ENCODE measurements at regions not wholly inside any gene's neighbourhood (a gene's known extent, or its start where the extent isn't known, plus 50 kb on each side); places are given as distances from the start of the nearest gene placed in this dataset.

- TF ChIP-seq CTCF (IDR thresholded peaks at IDR 0.05; ENCODE audit: insufficient read depth, low read length, poor library complexity, severe bottlenecking), result no peak
- H3K4me3 ChIP-seq (ENCODE audit: low read depth, low read length), result no peak overlapping the region
These were observed 317.6 kb downstream of the TBL1XR1 start for GRCh38 chr3:176879710-176880109.

GRCh38 chr3:176873261-176873660 is 324.0 kb downstream of the TBL1XR1 start:
- Histone ChIP-seq H3K27me3 (ENCODE audit: control insufficient read depth, insufficient read depth, low read length) (no peaks in the 10 kb centered on the region), H3K36me3 (ENCODE audit: control insufficient read depth, insufficient read depth, low read length) (no peaks in the 10 kb centered on the region), H3K4me3 (ENCODE audit: low read depth, low read length) (no peak overlapping the region)
- DNase-seq (ENCODE audit: low read depth), result no peak
- TF ChIP-seq CTCF (IDR thresholded peaks at IDR 0.05; ENCODE audit: insufficient read depth, low read length, poor library complexity, severe bottlenecking), result no peak

More at GRCh38 chr3:176879710-176880109, 317.6 kb downstream of the TBL1XR1 start:
- no peaks in the 10 kb centered on the region for H3K27me3 ChIP-seq (ENCODE audit: control insufficient read depth, insufficient read depth, low read length)
- DNase-seq (ENCODE audit: low read depth), result no peak
- no peaks in the 10 kb centered on the region for H3K36me3 ChIP-seq (ENCODE audit: control insufficient read depth, insufficient read depth, low read length)

DNA sequence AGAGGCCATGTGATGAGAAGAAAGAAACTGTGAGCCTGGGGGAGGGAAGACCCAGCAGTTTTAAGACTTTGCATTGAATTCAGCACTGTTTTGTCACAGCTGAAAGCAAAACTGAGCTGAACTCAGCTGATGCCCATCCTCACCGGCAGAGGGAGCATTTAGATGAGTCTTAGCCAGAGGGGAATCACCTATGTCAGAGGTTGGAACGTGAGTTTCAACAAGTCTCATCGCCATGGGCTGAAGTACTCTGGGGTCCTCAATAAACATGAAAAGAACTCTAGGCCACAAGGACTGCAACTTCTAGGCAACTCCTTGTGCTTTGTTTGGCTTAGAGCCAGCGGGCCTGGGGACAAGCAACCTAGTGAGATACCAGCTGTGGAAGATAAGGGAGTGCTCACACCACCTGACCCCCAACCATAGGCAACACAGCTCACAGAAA is 324.5 kb downstream of the TBL1XR1 start:
- TF ChIP-seq CTCF (IDR thresholded peaks at IDR 0.05; ENCODE audit: insufficient read depth, low read length, poor library complexity, severe bottlenecking), result peak; percentile 85
- no peak for DNase-seq (ENCODE audit: low read depth)
- Histone ChIP-seq H3K4me3 (ENCODE audit: low read depth, low read length) (no peak overlapping the region), H3K27me3 (ENCODE audit: control insufficient read depth, insufficient read depth, low read length) (no peaks in the 10 kb centered on the region), H3K36me3 (ENCODE audit: control insufficient read depth, insufficient read depth, low read length) (no peaks in the 10 kb centered on the region)

DNA sequence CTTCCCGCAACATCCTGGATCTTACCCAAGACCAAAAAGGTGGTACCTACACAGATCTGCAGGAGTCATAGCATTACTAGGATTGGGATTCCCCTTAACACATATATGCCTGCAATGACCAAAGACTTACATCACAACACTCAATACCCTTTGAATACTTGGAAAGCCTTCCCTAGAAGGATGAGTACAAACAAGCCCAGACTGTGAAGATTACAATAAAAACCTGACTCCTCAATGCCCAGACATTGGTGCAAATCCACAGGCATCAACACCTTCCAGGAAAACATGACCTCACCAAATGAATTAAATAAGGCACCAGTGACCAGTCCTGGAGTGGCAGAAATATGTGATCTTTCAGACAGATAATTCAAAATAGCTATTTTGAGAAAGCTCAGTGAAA is 326.8 kb downstream of the TBL1XR1 start:
- Histone ChIP-seq H3K4me3 (ENCODE audit: low read depth, low read length) (no peak overlapping the region), H3K36me3 (ENCODE audit: control insufficient read depth, insufficient read depth, low read length) (no peaks in the 10 kb centered on the region), H3K27me3 (ENCODE audit: control insufficient read depth, insufficient read depth, low read length) (no peaks in the 10 kb centered on the region)
- TF ChIP-seq CTCF (IDR thresholded peaks at IDR 0.05; ENCODE audit: insufficient read depth, low read length, poor library complexity, severe bottlenecking), result no peak
- DNase-seq (ENCODE audit: low read depth), result no peak

DNA sequence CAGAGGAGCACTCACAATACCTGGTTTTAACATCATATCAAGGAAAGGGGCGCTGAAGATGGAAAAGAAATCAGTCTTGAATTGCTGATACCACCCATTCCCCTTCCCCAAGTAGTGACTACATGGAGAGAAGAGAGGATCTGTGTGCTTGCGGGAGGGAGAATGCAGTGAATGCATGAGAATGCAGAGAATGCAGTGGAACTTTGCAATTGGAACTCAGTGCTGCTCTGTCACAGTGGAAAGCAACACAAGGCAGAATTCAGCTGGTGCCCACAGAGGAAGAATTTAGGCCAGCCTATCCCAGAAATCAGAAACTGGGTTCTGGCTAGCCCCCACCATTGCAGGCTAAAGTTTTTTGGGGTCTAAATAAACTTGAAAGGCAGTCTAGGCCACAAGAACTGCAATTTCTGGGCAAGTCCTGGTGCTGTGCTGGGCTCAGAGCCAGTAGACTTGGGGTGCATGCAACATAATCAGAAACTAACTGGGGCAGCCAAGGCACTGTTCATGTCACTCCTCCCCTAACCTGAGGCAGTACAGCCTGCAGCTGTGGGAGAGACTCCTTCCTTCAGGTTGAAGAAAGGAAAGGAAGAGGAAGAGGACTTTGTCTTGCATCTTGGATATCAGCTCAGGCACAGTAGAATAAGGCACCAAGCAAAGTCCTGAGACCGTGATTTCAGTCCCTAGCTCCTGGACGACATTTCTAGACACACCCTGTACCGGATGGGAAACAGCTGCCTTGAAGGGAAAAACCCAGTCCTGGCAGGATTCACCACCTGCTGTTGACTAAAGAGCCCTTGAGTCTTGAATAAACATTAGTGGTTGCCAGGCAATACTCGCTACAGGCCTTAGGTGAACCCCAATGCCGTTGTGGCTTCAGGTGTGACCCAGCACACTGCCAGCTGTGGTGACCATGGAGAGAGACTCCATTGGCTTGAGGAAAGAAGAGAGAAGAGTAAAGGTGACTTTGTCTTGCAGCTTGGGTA is 329.3 kb downstream of the TBL1XR1 start:
- no peak for TF ChIP-seq CTCF (IDR thresholded peaks at IDR 0.05; ENCODE audit: insufficient read depth, low read length, poor library complexity, severe bottlenecking)
- no peak for DNase-seq (ENCODE audit: low read depth)
- no peaks in the 10 kb centered on the region for H3K36me3 ChIP-seq (ENCODE audit: control insufficient read depth, insufficient read depth, low read length)
- no peak overlapping the region for H3K4me3 ChIP-seq (ENCODE audit: low read depth, low read length)
- H3K27me3 ChIP-seq (ENCODE audit: control insufficient read depth, insufficient read depth, low read length), result no peaks in the 10 kb centered on the region

All from kidney epithelial cell (primary cell).